Activated T-helper 2 cell treated with anti-CD3 and anti-CD28 coated beads, Interferon-gamma antibody, Interleukin-2, Interleukin-4, amounts not matched to agents 10 μg/mL and 5 μg/mL and 100 μg/mL, durations not matched to agents 14 hours and 24 hours and 36 hours (primary cell): ENCODE measurements at regions not wholly inside any gene's neighbourhood (a gene's known extent, or its start where the extent isn't known, plus 50 kb on each side); places are given as distances from the start of the nearest gene placed in this dataset.
"Not testable (repeated sequence)": the region's sequence is repeated elsewhere in the genome, so short reads cannot be mapped to it uniquely, and the experiment has no call there.

ENCODE experiments used
- DNase-seq: peaks from one replicate; pipeline ENCODE4 v3.0.0; 2021; ENCODE audit warnings: low spot score
- H3K27ac Mint-ChIP-seq: one replicate; pipeline ENCODE4 v1.8.0; 2021; ENCODE audit warnings: mixed read lengths
- H3K27me3 Mint-ChIP-seq: one replicate; pipeline ENCODE4 v1.8.0; 2021; ENCODE audit warnings: low read depth, mixed read lengths
- H3K36me3 Mint-ChIP-seq: one replicate; pipeline ENCODE4 v1.8.0; 2021; ENCODE audit warnings: low read depth, mixed read lengths
- H3K4me1 Mint-ChIP-seq: one replicate; pipeline ENCODE4 v1.8.0; 2021; ENCODE audit warnings: low read depth, mixed read lengths
- H3K4me3 Mint-ChIP-seq: one replicate; pipeline ENCODE4 v1.8.0; 2021; ENCODE audit warnings: low read depth, mild to moderate bottlenecking, moderate library complexity, mixed read lengths
- H3K9me3 Mint-ChIP-seq: one replicate; pipeline ENCODE4 v1.8.0; 2021; ENCODE audit warnings: mixed read lengths
- intact Hi-C: fragments of 100-400 bp; cut with micrococcal nuclease; formaldehyde crosslinking; loops from one replicate; pipeline ENCODE4 v1.15.1; 2023

- no peak for DNase-seq
- Mint-ChIP-seq H3K9me3 (peaks cover 17% of the 10 kb centered on the region), H3K4me3 (no peak overlapping the region), H3K36me3 (no peaks in the 10 kb centered on the region), H3K27me3 (no peaks in the 10 kb centered on the region), H3K27ac (no peak overlapping the region), H3K4me1 (no peaks in the 10 kb centered on the region)
- intact Hi-C loops: no loop called here
Measured at GRCh38 chr3:94440767-94441493, 378.1 kb downstream of the NSUN3 start.

- no peaks in the 10 kb centered on the region for H3K27me3 Mint-ChIP-seq
- H3K36me3 Mint-ChIP-seq: no peaks in the 10 kb centered on the region
- no peak overlapping the region for H3K4me3 Mint-ChIP-seq
- no peak overlapping the region for H3K27ac Mint-ChIP-seq
- intact Hi-C loops: no loop called here
- no peaks in the 10 kb centered on the region for H3K4me1 Mint-ChIP-seq
- H3K9me3 Mint-ChIP-seq: peaks cover 17% of the 10 kb centered on the region
- no peak for DNase-seq
Measured at GRCh38 chr3:94441494-94441847, 378.6 kb downstream of the NSUN3 start.

- H3K27me3 Mint-ChIP-seq: no peaks in the 10 kb centered on the region
- no peaks in the 10 kb centered on the region for H3K9me3 Mint-ChIP-seq
- intact Hi-C loops: no loop called here
- no peak for DNase-seq
- H3K27ac Mint-ChIP-seq: no peak overlapping the region
- no peak overlapping the region for H3K4me3 Mint-ChIP-seq
- no peaks in the 10 kb centered on the region for H3K4me1 Mint-ChIP-seq
- no peaks in the 10 kb centered on the region for H3K36me3 Mint-ChIP-seq
Measured at GRCh38 chr3:94453864-94454263, 391.0 kb downstream of the NSUN3 start.

- Mint-ChIP-seq H3K27me3 (no peaks in the 10 kb centered on the region), H3K4me3 (no peak overlapping the region), H3K27ac (no peak overlapping the region), H3K36me3 (no peaks in the 10 kb centered on the region), H3K4me1 (no peaks in the 10 kb centered on the region), H3K9me3 (no peaks in the 10 kb centered on the region)
- intact Hi-C loops: no loop called here
- no peak for DNase-seq
Measured at GRCh38 chr3:94459167-94459566, 396.3 kb downstream of the NSUN3 start.

GRCh38 chr3:94460931-94461330 is 398.1 kb downstream of the NSUN3 start:
- Mint-ChIP-seq H3K27me3 (no peaks in the 10 kb centered on the region), H3K27ac (no peak overlapping the region), H3K36me3 (no peaks in the 10 kb centered on the region), H3K4me1 (no peaks in the 10 kb centered on the region), H3K4me3 (no peak overlapping the region), H3K9me3 (peaks cover 5% of the 10 kb centered on the region)
- no peak for DNase-seq
- intact Hi-C loops: no loop called here

- no peak overlapping the region for H3K27ac Mint-ChIP-seq
- no peaks in the 10 kb centered on the region for H3K36me3 Mint-ChIP-seq
- peaks cover 5% of the 10 kb centered on the region for H3K9me3 Mint-ChIP-seq
- no peak overlapping the region for H3K4me3 Mint-ChIP-seq
- no peaks in the 10 kb centered on the region for H3K27me3 Mint-ChIP-seq
- intact Hi-C loops: no loop called here
- no peak for DNase-seq
- H3K4me1 Mint-ChIP-seq: no peaks in the 10 kb centered on the region
Measured at GRCh38 chr3:94462931-94463330, 400.1 kb downstream of the NSUN3 start.

GRCh38 chr3:94472511-94472910 is 409.6 kb downstream of the NSUN3 start:
- no peaks in the 10 kb centered on the region for H3K36me3 Mint-ChIP-seq
- H3K9me3 Mint-ChIP-seq: peaks cover 28% of the 10 kb centered on the region

GRCh38 chr3:94481226-94481898 is 418.5 kb downstream of the NSUN3 start:
- Mint-ChIP-seq H3K4me3 (no peak overlapping the region), H3K27ac (no peak overlapping the region), H3K4me1 (no peaks in the 10 kb centered on the region), H3K9me3 (peaks cover 30% of the 10 kb centered on the region), H3K27me3 (no peaks in the 10 kb centered on the region), H3K36me3 (no peaks in the 10 kb centered on the region)
- intact Hi-C loops: no loop called here
- no peak for DNase-seq

More at GRCh38 chr3:94472511-94472910, 409.6 kb downstream of the NSUN3 start:
- H3K27ac Mint-ChIP-seq: no peak overlapping the region
- no peaks in the 10 kb centered on the region for H3K4me1 Mint-ChIP-seq
- H3K4me3 Mint-ChIP-seq: no peak overlapping the region
- intact Hi-C loops: no loop called here
- no peaks in the 10 kb centered on the region for H3K27me3 Mint-ChIP-seq
- no peak for DNase-seq

- no peak for DNase-seq
- H3K36me3 Mint-ChIP-seq: no peaks in the 10 kb centered on the region
- H3K4me1 Mint-ChIP-seq: no peaks in the 10 kb centered on the region
- H3K27ac Mint-ChIP-seq: no peak overlapping the region
- H3K9me3 Mint-ChIP-seq: peaks cover 29% of the 10 kb centered on the region
- no peak overlapping the region for H3K4me3 Mint-ChIP-seq
- no peaks in the 10 kb centered on the region for H3K27me3 Mint-ChIP-seq
- intact Hi-C loops: no loop called here
Measured at GRCh38 chr3:94482686-94483085, 419.8 kb downstream of the NSUN3 start.

- Mint-ChIP-seq H3K27ac (no peak overlapping the region), H3K9me3 (peaks cover 29% of the 10 kb centered on the region), H3K4me1 (no peaks in the 10 kb centered on the region), H3K4me3 (no peak overlapping the region), H3K27me3 (no peaks in the 10 kb centered on the region), H3K36me3 (no peaks in the 10 kb centered on the region)
- no peak for DNase-seq
- intact Hi-C loops: no loop called here
Measured at GRCh38 chr3:94483403-94483802, 420.5 kb downstream of the NSUN3 start.

GRCh38 chr3:94494992-94495391 is 432.1 kb downstream of the NSUN3 start:
- Mint-ChIP-seq H3K4me3 (no peak overlapping the region), H3K36me3 (no peaks in the 10 kb centered on the region), H3K27ac (no peak overlapping the region), H3K4me1 (no peaks in the 10 kb centered on the region), H3K9me3 (peaks cover 5% of the 10 kb centered on the region), H3K27me3 (no peaks in the 10 kb centered on the region)
- intact Hi-C loops: no loop called here
- no peak for DNase-seq

GRCh38 chr3:94500146-94500545 is 437.3 kb downstream of the NSUN3 start:
- intact Hi-C loops: no loop called here
- Mint-ChIP-seq H3K27me3 (no peaks in the 10 kb centered on the region), H3K4me1 (no peaks in the 10 kb centered on the region), H3K9me3 (peaks cover 10% of the 10 kb centered on the region), H3K4me3 (no peak overlapping the region), H3K36me3 (no peaks in the 10 kb centered on the region), H3K27ac (no peak overlapping the region)
- no peak for DNase-seq

- H3K4me1 Mint-ChIP-seq, H3K27me3 Mint-ChIP-seq, DNase-seq, H3K4me3 Mint-ChIP-seq, H3K36me3 Mint-ChIP-seq, H3K9me3 Mint-ChIP-seq, intact Hi-C loops, H3K27ac Mint-ChIP-seq: not testable (repeated sequence)
Measured at GRCh38 chr3:94507354-94507753, 444.5 kb downstream of the NSUN3 start.
